ENCODE measurements at regions not wholly inside any gene's neighbourhood (a gene's known extent, or its start where the extent isn't known, plus 50 kb on each side); places are given as distances from the start of the nearest gene placed in this dataset.

GRCh38 chr11:109858152-109858551 is 235.0 kb upstream of the ZC3H12C start:
- Mint-ChIP-seq H3K4me3 (ENCODE audit: unreplicated experiment) (no peak overlapping the region), H3K27me3 (ENCODE audit: unreplicated experiment) (no peaks in the 10 kb centered on the region), H3K27ac (ENCODE audit: unreplicated experiment) (no peak overlapping the region), H3K9me3 (ENCODE audit: unreplicated experiment) (no peaks in the 10 kb centered on the region), H3K36me3 (ENCODE audit: low read depth, unreplicated experiment) (no peaks in the 10 kb centered on the region), H3K4me1 (ENCODE audit: unreplicated experiment) (no peaks in the 10 kb centered on the region)
- DNase-seq (ENCODE audit: low spot score): no peak
- TF ChIP-seq, protein P1, sequence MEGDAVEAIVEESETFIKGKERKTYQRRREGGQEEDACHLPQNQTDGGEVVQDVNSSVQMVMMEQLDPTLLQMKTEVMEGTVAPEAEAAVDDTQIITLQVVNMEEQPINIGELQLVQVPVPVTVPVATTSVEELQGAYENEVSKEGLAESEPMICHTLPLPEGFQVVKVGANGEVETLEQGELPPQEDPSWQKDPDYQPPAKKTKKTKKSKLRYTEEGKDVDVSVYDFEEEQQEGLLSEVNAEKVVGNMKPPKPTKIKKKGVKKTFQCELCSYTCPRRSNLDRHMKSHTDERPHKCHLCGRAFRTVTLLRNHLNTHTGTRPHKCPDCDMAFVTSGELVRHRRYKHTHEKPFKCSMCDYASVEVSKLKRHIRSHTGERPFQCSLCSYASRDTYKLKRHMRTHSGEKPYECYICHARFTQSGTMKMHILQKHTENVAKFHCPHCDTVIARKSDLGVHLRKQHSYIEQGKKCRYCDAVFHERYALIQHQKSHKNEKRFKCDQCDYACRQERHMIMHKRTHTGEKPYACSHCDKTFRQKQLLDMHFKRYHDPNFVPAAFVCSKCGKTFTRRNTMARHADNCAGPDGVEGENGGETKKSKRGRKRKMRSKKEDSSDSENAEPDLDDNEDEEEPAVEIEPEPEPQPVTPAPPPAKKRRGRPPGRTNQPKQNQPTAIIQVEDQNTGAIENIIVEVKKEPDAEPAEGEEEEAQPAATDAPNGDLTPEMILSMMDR (IDR thresholded peaks at IDR 0.05; ENCODE audit: unreplicated experiment): no peak

DNA sequence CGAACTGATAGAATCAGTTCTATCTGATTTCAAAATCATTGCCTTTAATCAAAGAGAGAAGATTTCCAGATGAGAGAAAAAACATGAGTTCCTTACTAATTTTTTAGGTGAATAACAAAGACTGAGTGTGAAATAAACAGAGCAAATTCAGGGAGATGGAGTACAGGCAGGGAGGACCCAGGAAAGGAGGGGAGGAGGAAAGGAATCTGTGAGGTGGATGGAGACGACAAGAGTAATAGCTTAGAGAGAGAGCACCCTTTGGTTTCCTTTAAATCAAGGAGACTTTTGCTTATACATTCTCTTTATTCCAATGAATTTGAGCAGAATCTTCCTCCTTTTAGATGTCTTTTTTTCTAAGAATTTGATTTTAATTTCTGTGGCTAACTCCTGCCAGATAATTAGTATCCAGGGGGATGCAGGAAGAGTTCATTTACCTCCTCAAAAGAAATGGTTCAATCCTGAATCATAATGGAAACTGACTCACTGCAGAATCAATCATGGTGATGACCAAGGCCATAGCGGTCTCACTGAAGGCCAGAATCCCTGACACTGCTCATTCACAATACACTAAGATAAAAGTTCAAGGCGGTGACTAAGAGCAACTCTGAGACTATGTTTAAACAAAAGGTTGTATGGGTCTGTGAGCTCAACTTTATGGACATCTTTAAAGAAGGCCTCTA is 234.0 kb upstream of the ZC3H12C start:
- Mint-ChIP-seq H3K27me3 (ENCODE audit: unreplicated experiment) (no peaks in the 10 kb centered on the region), H3K4me3 (ENCODE audit: unreplicated experiment) (no peak overlapping the region), H3K4me1 (ENCODE audit: unreplicated experiment) (no peaks in the 10 kb centered on the region), H3K27ac (ENCODE audit: unreplicated experiment) (no peak overlapping the region), H3K9me3 (ENCODE audit: unreplicated experiment) (no peaks in the 10 kb centered on the region), H3K36me3 (ENCODE audit: low read depth, unreplicated experiment) (no peaks in the 10 kb centered on the region)
- TF ChIP-seq, protein P1 (IDR thresholded peaks at IDR 0.05; ENCODE audit: unreplicated experiment): no peak
- DNase-seq (ENCODE audit: low spot score): no peak

GRCh38 chr11:109862835-109863234 is 230.4 kb upstream of the ZC3H12C start:
- no peaks in the 10 kb centered on the region for H3K9me3 Mint-ChIP-seq (ENCODE audit: unreplicated experiment)
- H3K36me3 Mint-ChIP-seq (ENCODE audit: low read depth, unreplicated experiment): no peaks in the 10 kb centered on the region
- no peak for DNase-seq (ENCODE audit: low spot score)
- no peak overlapping the region for H3K4me3 Mint-ChIP-seq (ENCODE audit: unreplicated experiment)
- H3K27ac Mint-ChIP-seq (ENCODE audit: unreplicated experiment): no peak overlapping the region
- TF ChIP-seq, protein P1 (IDR thresholded peaks at IDR 0.05; ENCODE audit: unreplicated experiment): no peak
- peaks cover 7% of the 10 kb centered on the region for H3K4me1 Mint-ChIP-seq (ENCODE audit: unreplicated experiment)
- H3K27me3 Mint-ChIP-seq (ENCODE audit: unreplicated experiment): no peaks in the 10 kb centered on the region

DNA sequence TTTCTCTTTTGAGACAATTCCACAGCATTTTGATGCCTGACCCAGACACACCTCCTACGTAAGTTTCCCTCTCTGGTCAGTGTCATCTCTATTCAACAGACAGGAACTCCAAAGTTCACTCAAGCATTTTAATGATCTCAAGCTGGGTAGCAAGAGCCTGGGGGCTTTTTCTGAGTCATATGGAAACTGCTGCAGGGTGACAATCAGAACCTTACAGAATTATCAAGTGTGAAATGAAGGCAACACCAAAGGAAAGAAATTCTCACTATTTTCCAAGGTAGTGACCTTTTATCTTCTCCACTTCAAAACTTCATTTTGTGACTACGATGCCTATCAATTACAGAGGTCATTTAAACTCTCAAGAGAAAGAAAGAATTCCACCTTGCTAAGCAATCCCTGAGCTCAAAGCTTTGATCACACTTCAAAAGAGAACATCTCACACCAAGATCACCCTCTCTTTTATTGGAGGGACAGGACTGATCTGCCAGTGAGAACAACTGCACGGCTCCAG is 229.0 kb upstream of the ZC3H12C start:
- H3K36me3 Mint-ChIP-seq (ENCODE audit: low read depth, unreplicated experiment): no peaks in the 10 kb centered on the region
- H3K4me3 Mint-ChIP-seq (ENCODE audit: unreplicated experiment): no peak overlapping the region
- H3K27ac Mint-ChIP-seq (ENCODE audit: unreplicated experiment): no peak overlapping the region
- H3K9me3 Mint-ChIP-seq (ENCODE audit: unreplicated experiment): no peaks in the 10 kb centered on the region
- TF ChIP-seq, protein P1 (IDR thresholded peaks at IDR 0.05; ENCODE audit: unreplicated experiment): no peak
- DNase-seq (ENCODE audit: low spot score): no peak
- H3K27me3 Mint-ChIP-seq (ENCODE audit: unreplicated experiment): no peaks in the 10 kb centered on the region
- peaks cover 7% of the 10 kb centered on the region for H3K4me1 Mint-ChIP-seq (ENCODE audit: unreplicated experiment)

- Mint-ChIP-seq H3K9me3 (ENCODE audit: unreplicated experiment) (no peaks in the 10 kb centered on the region), H3K4me3 (ENCODE audit: unreplicated experiment) (no peak overlapping the region), H3K27ac (ENCODE audit: unreplicated experiment) (no peak overlapping the region), H3K36me3 (ENCODE audit: low read depth, unreplicated experiment) (no peaks in the 10 kb centered on the region), H3K27me3 (ENCODE audit: unreplicated experiment) (no peaks in the 10 kb centered on the region), H3K4me1 (ENCODE audit: unreplicated experiment) (peaks cover 7% of the 10 kb centered on the region)
- TF ChIP-seq, protein P1 (IDR thresholded peaks at IDR 0.05; ENCODE audit: unreplicated experiment): no peak
- no peak for DNase-seq (ENCODE audit: low spot score)
These were observed 228.2 kb upstream of the ZC3H12C start for GRCh38 chr11:109864834-109865547.
